ENCODE measurements at regions not wholly inside any gene's neighbourhood (a gene's known extent, or its start where the extent isn't known, plus 50 kb on each side); places are given as distances from the start of the nearest gene placed in this dataset.

DNA sequence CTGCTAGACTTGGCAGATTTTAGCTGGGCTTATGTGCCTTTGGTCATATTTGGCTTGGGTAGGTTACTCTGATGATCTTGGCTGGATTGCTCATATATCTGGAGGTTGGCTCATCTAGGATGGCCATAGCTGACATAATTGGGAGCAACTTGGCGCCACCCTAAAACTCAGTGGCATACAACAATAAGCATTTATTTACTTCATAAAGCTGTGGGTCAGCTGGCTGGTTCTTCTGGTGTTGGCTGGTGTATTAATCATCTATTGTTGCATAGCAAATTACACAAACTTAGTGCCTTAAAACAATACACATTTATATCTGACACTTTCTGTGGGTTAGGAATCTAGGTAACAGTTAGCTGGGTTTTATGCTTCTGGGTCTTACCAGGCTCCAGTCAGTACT lies 297.3 kb upstream of the JAG1 start:
- TF ChIP-seq, protein P1, sequence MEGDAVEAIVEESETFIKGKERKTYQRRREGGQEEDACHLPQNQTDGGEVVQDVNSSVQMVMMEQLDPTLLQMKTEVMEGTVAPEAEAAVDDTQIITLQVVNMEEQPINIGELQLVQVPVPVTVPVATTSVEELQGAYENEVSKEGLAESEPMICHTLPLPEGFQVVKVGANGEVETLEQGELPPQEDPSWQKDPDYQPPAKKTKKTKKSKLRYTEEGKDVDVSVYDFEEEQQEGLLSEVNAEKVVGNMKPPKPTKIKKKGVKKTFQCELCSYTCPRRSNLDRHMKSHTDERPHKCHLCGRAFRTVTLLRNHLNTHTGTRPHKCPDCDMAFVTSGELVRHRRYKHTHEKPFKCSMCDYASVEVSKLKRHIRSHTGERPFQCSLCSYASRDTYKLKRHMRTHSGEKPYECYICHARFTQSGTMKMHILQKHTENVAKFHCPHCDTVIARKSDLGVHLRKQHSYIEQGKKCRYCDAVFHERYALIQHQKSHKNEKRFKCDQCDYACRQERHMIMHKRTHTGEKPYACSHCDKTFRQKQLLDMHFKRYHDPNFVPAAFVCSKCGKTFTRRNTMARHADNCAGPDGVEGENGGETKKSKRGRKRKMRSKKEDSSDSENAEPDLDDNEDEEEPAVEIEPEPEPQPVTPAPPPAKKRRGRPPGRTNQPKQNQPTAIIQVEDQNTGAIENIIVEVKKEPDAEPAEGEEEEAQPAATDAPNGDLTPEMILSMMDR (IDR thresholded peaks at IDR 0.05), result no peak
- no peak overlapping the region for H3K4me3 ChIP-seq
- no peaks in the 10 kb centered on the region for H3K36me3 ChIP-seq
- DNase-seq (ENCODE audit: low spot score), result no peak
- no peaks in the 10 kb centered on the region for H3K9me3 ChIP-seq
- no peaks in the 10 kb centered on the region for H3K4me1 ChIP-seq
- no peak overlapping the region for H3K27ac ChIP-seq
- no peaks in the 10 kb centered on the region for H3K27me3 ChIP-seq

DNA sequence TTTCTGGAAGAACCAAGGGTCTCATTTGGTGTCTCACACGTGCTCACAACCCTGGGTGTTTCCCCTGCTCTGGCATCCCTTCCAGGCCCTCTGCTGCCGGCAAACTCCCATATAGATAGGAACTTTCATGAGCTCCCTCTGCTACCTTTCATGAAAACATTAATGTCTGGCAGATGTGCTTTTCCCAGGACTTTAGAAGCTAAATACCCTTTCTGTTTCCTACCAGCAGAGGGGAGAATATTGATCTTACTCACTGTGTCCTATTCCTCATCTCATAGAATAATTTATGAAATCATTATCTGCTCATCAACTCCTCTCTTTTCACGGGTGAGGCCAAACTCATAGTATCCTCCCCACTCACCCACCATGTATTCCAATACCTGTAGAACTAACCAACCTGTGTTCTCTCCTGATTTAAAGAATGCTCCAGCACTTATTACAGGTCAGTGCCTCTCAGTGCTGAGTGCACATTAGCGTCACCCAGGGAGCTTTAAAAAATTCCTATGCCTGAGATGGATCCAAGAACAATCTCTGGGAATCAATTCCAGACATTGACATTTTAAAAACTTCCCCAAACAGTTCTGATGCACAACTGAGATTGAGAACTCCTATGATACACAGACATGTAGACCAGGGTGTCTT lies 298.5 kb upstream of the JAG1 start:
- Histone ChIP-seq H3K36me3 (no peaks in the 10 kb centered on the region), H3K27me3 (no peaks in the 10 kb centered on the region), H3K4me3 (no peak overlapping the region), H3K4me1 (no peaks in the 10 kb centered on the region), H3K27ac (no peak overlapping the region), H3K9me3 (no peaks in the 10 kb centered on the region)
- no peak for DNase-seq (ENCODE audit: low spot score)
- TF ChIP-seq, protein P1 (IDR thresholded peaks at IDR 0.05), result no peak

DNA sequence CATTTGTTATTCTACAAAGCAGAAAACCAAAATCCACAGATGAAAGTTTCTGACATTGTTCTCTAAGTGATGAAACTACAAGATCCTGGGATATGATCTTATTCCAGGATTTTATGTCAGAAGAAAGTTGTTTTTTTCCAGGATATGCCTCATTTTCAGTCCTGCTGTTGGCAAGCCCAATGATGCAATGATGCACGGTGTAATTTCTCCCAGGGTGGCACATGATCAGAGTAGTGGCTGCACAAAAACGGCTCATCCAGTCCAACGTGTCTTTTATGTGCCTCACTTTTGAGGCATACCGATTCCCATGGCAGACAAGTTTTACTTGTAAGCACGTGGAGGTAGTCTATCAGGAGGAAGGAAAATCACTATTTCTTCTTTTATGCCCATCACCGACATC lies 302.3 kb upstream of the JAG1 start:
- no peak for DNase-seq (ENCODE audit: low spot score)
- no peak overlapping the region for H3K27ac ChIP-seq
- H3K4me1 ChIP-seq, result no peaks in the 10 kb centered on the region

DNA sequence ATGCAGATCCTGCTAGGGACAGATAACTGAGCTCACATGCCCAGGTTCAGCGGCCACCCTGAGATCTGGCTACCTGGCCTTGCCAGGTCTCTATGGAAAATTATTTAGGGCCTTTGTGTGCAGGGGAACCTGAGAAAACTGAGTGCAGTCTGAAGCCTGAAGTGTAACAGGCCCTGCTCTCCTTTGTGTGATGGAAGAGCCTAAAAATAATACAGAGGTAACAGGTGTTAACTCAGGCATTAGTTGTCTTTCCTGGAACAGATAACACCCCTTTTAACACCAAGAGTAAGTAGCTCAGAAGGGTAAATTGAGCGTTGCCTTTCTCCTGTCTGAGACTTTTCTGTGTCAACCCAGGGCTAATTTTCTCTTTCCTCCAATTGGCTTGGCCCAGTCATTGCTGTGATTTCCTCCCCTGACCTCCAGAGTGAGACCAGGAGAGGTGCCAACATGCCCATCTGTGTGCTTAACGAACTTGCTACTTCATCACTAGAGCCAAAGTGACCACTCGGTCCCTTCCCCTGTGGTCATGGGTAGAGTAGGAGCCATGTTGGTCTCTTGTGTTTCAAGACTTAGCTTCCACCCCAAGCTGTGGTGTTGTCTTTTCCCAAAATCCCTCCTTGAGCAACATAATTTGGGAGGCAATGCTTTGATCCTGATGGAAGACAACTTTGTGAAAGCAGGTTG lies 304.4 kb upstream of the JAG1 start:
- peaks cover 0 to 14% of the 10 kb centered on the region in 2 donors for H3K4me1 ChIP-seq
- H3K9me3 ChIP-seq, result no peaks in the 10 kb centered on the region
- H3K4me3 ChIP-seq, result no peak overlapping the region
- no peaks in the 10 kb centered on the region for H3K27me3 ChIP-seq
- H3K36me3 ChIP-seq, result no peaks in the 10 kb centered on the region
- TF ChIP-seq, protein P1 (IDR thresholded peaks at IDR 0.05), result no peak
- no peak for DNase-seq (ENCODE audit: low spot score)
- H3K27ac ChIP-seq, result no peak overlapping the region

More for the DNA sequence above, 302.3 kb upstream of the JAG1 start:
- Histone ChIP-seq H3K36me3 (no peaks in the 10 kb centered on the region), H3K4me3 (no peak overlapping the region), H3K9me3 (no peaks in the 10 kb centered on the region), H3K27me3 (no peaks in the 10 kb centered on the region)
- TF ChIP-seq, protein P1 (IDR thresholded peaks at IDR 0.05), result no peak

DNA sequence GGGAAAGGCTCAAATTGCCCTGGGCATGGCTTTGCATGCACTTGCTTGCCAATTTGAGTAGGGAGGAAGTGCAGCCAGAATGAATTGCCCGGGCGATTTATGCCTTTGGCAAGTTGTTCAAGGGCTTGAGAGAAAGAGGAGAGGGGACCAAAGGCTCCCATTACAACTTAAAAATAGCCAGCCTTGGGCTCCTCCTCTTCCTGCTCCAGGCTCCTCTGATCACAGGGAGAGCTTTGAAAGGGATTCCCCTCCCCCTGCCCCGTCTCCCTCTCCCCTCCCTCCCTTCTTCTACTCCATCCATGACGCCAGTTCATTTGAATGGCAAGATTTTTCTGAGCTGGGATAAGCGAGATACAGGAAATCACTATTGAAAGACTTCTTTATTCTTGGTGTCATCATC lies 304.9 kb upstream of the JAG1 start:
- peaks cover 0 to 18% of the 10 kb centered on the region in 2 donors for H3K4me1 ChIP-seq
- TF ChIP-seq, protein P1 (IDR thresholded peaks at IDR 0.05), result no peak
- no peaks in the 10 kb centered on the region for H3K36me3 ChIP-seq
- no peaks in the 10 kb centered on the region for H3K27me3 ChIP-seq
- H3K9me3 ChIP-seq, result no peaks in the 10 kb centered on the region
- no peak overlapping the region for H3K27ac ChIP-seq
- no peak for DNase-seq (ENCODE audit: low spot score)
- H3K4me3 ChIP-seq, result no peak overlapping the region

Measured in right atrium auricular region (tissue), 2 donors.